ENCODE measurements at regions not wholly inside any gene's neighbourhood (a gene's known extent, or its start where the extent isn't known, plus 50 kb on each side); places are given as distances from the start of the nearest gene placed in this dataset.

- DNase-seq (ENCODE audit: low read depth in 2 of 2) = no peak
Measured at GRCh38 chrX:79300856-79301255, 66.3 kb downstream of the ITM2A start.

- DNase-seq (ENCODE audit: low read depth in 2 of 2) = no peak
Measured at GRCh38 chrX:79290596-79290995, 76.5 kb downstream of the ITM2A start.

- DNase-seq (ENCODE audit: low read depth in 2 of 2) = no peak
Measured at GRCh38 chrX:79288733-79289132, 78.4 kb downstream of the ITM2A start.

GRCh38 chrX:79287724-79288123 lies 79.4 kb downstream of the ITM2A start:
- no peak for DNase-seq (ENCODE audit: low read depth in 2 of 2)

- DNase-seq (ENCODE audit: low read depth in 2 of 2) = no peak
Measured at GRCh38 chrX:79281775-79282174, 85.4 kb downstream of the ITM2A start.

- DNase-seq (ENCODE audit: low read depth in 2 of 2) = peak; percentile 2 to 46
Measured at GRCh38 chrX:79270401-79270800, 96.7 kb downstream of the ITM2A start.

GRCh38 chrX:79268788-79269187 lies 98.3 kb downstream of the ITM2A start:
- DNase-seq (ENCODE audit: low read depth in 2 of 2) = peak in 1 of 2 donors; percentile 32

GRCh38 chrX:79266702-79267101 lies 100.4 kb downstream of the ITM2A start:
- no peak for DNase-seq (ENCODE audit: low read depth in 2 of 2)

- no peak for DNase-seq (ENCODE audit: low read depth in 2 of 2)
Measured at GRCh38 chrX:79263550-79263949, 103.6 kb downstream of the ITM2A start.

GRCh38 chrX:79259073-79259689 lies 108.0 kb downstream of the ITM2A start:
- DNase-seq (ENCODE audit: low read depth in 2 of 2) = no peak

GRCh38 chrX:79243691-79244090 lies 99.2 kb downstream of the GPR174 start:
- DNase-seq (ENCODE audit: low read depth in 2 of 2) = no peak

- no peak for DNase-seq (ENCODE audit: low read depth in 2 of 2)
Measured at GRCh38 chrX:79235899-79236298, 91.4 kb downstream of the GPR174 start.

GRCh38 chrX:79231662-79232061 lies 87.2 kb downstream of the GPR174 start:
- DNase-seq (ENCODE audit: low read depth in 2 of 2) = no peak

Measured in dermis microvascular lymphatic vessel endothelial cell (primary cell).